Endothelial cell of umbilical vein (primary cell): ENCODE measurements at regions not wholly inside any gene's neighbourhood (a gene's known extent, or its start where the extent isn't known, plus 50 kb on each side); places are given as distances from the start of the nearest gene placed in this dataset.

ENCODE experiments used
- BruUV-seq: library from RNA; stranded (reverse); fragments of 400-500 nt; replicated peaks from 2 replicates; lab custom pipeline; 2021; lab: Mats Ljungman, UMichigan
- CTCF ChIA-PET: fragments of 300-600, 350-600 bp; sonication (Branson Sonifier 250); formaldehyde crosslinking; loops from one replicate; lab custom pipeline; 2021; ENCODE audit warnings: antibody characterized with exemption, inconsistent platforms; lab: Charles Lee
- POLR2A ChIA-PET: fragments of 300-600, 350-600 bp; sonication (Branson Sonifier 250); formaldehyde crosslinking; loops from one replicate; lab custom pipeline; 2021; ENCODE audit warnings: antibody characterized with exemption, inconsistent platforms; lab: Charles Lee
- DNase-seq: peaks from one replicate; pipeline ENCODE4 v3.0.0-alpha.2; 2011; ENCODE audit warnings: low read depth, low spot score
- FAIRE-seq: peaks from 2 replicates; lab custom pipeline; 2011; peaks lifted over from hg19 to GRCh38; lab: Jason Lieb, UNC
- H2AFZ ChIP-seq: 2 replicates; pipeline ENCODE4 v1.6.0; 2012; ENCODE audit warnings: low read depth, low read length, control low read depth, inconsistent platforms
- H3K27ac ChIP-seq: 2 replicates; pipeline ENCODE4 v1.5.1; 2011; ENCODE audit warnings: low read depth, mild to moderate bottlenecking, control low read depth, low read length, moderate library complexity; ENCODE audit not compliant: insufficient read depth
- H3K27me3 ChIP-seq, 2 experiments: 2 replicates each; pipeline versions ENCODE4 v1.6.0 to v1.6.1; 2011; ENCODE audit warnings: low read length in 2 of 2, mixed read lengths in 1 of 2; ENCODE audit not compliant: control insufficient read depth in 2 of 2, insufficient read depth in 2 of 2
- H3K36me3 ChIP-seq, 2 experiments: 2 replicates in 1 of 2; 3 replicates in 1 of 2; pipeline ENCODE4 v1.5.1; 2011; ENCODE audit warnings: low read length in 2 of 2, mild to moderate bottlenecking in 1 of 2, moderate library complexity in 1 of 2; ENCODE audit not compliant: control insufficient read depth in 2 of 2, insufficient read depth in 2 of 2; ENCODE audit errors: extremely low read depth in 1 of 2
- H3K4me1 ChIP-seq: 3 replicates; pipeline ENCODE4 v1.5.1; 2011; ENCODE audit warnings: mild to moderate bottlenecking, low read length; ENCODE audit not compliant: control insufficient read depth, insufficient read depth; ENCODE audit errors: extremely low read depth
- H3K4me2 ChIP-seq: 2 replicates; pipeline ENCODE4 v1.6.1; 2011; ENCODE audit warnings: low read length, control low read depth, mixed read lengths; ENCODE audit not compliant: insufficient read depth
- H3K4me3 ChIP-seq, 3 experiments: fragments of 200-600 bp in 1 of 3; sonication (generic), shearing (Covaris generic) in 1 of 3; replicated peaks in 1 of 3; 2 replicates each; pipeline ENCODE4 v1.5.1; 2011 to 2016; ENCODE audit warnings: control low read depth in 3 of 3, low read length in 3 of 3, mild to moderate bottlenecking in 2 of 3, inconsistent platforms in 1 of 3, low read depth in 1 of 3, moderate library complexity in 1 of 3; ENCODE audit not compliant: insufficient read depth in 1 of 3
- H3K79me2 ChIP-seq: 2 replicates; pipeline ENCODE4 v1.6.0; 2012; ENCODE audit warnings: low read length, inconsistent platforms; ENCODE audit not compliant: control insufficient read depth, insufficient read depth
- H3K9ac ChIP-seq: replicated peaks from 2 replicates; pipeline ENCODE3; 2011; ENCODE audit warnings: low read length, control low read depth; ENCODE audit not compliant: insufficient read depth; ENCODE audit errors: extremely low read depth
- H3K9me1 ChIP-seq: replicated peaks from 3 replicates; pipeline ENCODE4 v1.6.0; 2011; ENCODE audit warnings: mild to moderate bottlenecking, low read length; ENCODE audit not compliant: control insufficient read depth, insufficient read depth; ENCODE audit errors: extremely low read depth
- H3K9me3 ChIP-seq: replicated peaks from 2 replicates; pipeline ENCODE4 v1.5.1; 2012; ENCODE audit warnings: low read length, inconsistent platforms; ENCODE audit not compliant: control insufficient read depth, insufficient read depth
- H4K20me1 ChIP-seq: replicated peaks from 2 replicates; pipeline ENCODE3; 2011; ENCODE audit warnings: mild to moderate bottlenecking, low read length; ENCODE audit not compliant: control insufficient read depth, insufficient read depth; ENCODE audit errors: extremely low read depth
- EZH2 ChIP-seq: IDR thresholded peaks from 2 replicates; pipeline ENCODE4 v1.6.1; 2012; ENCODE audit warnings: borderline replicate concordance, low read depth, mild to moderate bottlenecking, moderate library complexity, low read length, inconsistent platforms; ENCODE audit not compliant: severe bottlenecking
- JUN ChIP-seq: IDR thresholded peaks from 2 replicates; pipeline ENCODE4 v1.6.1; 2011; ENCODE audit warnings: borderline replicate concordance, low read depth; ENCODE audit not compliant: insufficient read length, insufficient read depth
- MYC ChIP-seq: IDR thresholded peaks from one replicate; pipeline ENCODE4 v1.6.1; 2011; ENCODE audit warnings: mild to moderate bottlenecking, low read depth, low read length
- POLR2A ChIP-seq: IDR thresholded peaks from 2 replicates; pipeline ENCODE4 v1.6.1; 2012; ENCODE audit warnings: low read depth, mild to moderate bottlenecking, control low read depth, low read length
- POLR2AphosphoS5 ChIP-seq: IDR thresholded peaks from 2 replicates; pipeline ENCODE4 v1.6.1; 2012; ENCODE audit warnings: low read depth, mild to moderate bottlenecking, control low read depth, low read length, moderate library complexity; ENCODE audit not compliant: insufficient read depth
- dilution Hi-C: fragments of 300-500 bp; cut with MboI; formaldehyde crosslinking; loops from one replicate; pipeline ENCODE4 v1.15.0; 2019; ENCODE audit warnings: low sequenced_read_pairs; ENCODE audit not compliant: extremely low pct_ligation_motif_present
- intact Hi-C: fragments of 100-400 bp; cut with micrococcal nuclease; formaldehyde crosslinking; loops from one replicate; pipeline ENCODE4 v1.10.0; 2022

DNA sequence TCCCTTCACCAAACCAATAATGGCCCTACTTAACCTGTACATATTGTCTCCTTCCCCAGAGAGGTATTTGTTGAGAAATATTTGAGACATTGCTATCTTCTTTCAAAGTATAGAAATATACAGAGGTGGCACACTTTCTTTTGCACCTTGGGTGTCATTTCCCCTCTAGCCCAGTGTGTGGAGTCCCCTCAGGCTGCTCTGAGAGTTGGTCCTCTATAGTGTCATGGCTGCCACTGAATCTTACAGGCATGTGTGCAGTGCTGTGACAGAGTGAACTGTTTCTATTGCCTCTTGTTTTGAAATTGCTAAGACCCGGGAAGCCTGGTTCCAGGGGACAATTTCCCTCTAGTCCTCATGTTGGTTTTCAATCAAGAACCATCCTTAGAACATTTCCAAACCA lies 140.2 kb upstream of the KCNJ6 start:
- Histone ChIP-seq H3K36me3 (no peaks in the 10 kb centered on the region), H3K27me3 (no peaks in the 10 kb centered on the region), H3K4me2 (no peak overlapping the region), H2AFZ (no peak overlapping the region), H3K27ac (no peak overlapping the region), H3K4me3 (no peak overlapping the region), H3K79me2 (no peaks in the 10 kb centered on the region), H3K4me1 (no peaks in the 10 kb centered on the region), H3K9me3 (no peaks in the 10 kb centered on the region), H3K9ac (no peak overlapping the region), H3K9me1 (no peaks in the 10 kb centered on the region), H4K20me1 (no peaks in the 10 kb centered on the region)
- no peak for FAIRE-seq
- ChIA-PET POLR2A (no interaction called here), CTCF (no interaction called here)
- TF ChIP-seq POLR2AphosphoS5: no peak
- no TSS peak for BruUV-seq
- dilution Hi-C loops (no loop called here), intact Hi-C loops (no loop called here)
- no peak for DNase-seq

DNA sequence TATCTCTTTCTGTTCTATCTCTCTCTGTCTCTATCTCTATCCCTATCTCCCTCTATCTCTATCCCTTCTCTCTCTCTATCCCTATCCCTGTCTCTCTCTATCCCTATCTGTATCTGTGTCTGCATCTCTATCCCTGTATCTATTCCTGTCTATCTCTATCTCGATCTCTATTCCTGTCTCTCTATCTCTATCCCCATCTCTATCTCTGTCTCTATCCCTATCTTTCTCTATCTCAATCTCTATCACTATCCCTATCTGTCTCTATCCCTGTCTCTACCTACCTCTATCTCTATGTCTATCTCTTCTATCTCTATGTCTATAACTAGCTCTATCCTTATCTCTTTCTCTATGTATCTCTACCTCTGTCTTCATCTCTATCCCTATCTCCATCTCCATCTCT lies 141.4 kb upstream of the KCNJ6 start:
- no peak for FAIRE-seq

More for the DNA sequence above, 141.4 kb upstream of the KCNJ6 start:
- no peaks in the 10 kb centered on the region for H3K9me3 ChIP-seq
- H3K79me2 ChIP-seq: no peaks in the 10 kb centered on the region
- no peaks in the 10 kb centered on the region for H3K36me3 ChIP-seq
- TF ChIP-seq EZH2: no peak
- no peak for TF ChIP-seq MYC
- TF ChIP-seq POLR2A: no peak
- TF ChIP-seq JUN: no peak
- H2AFZ ChIP-seq: no peak overlapping the region
- no peaks in the 10 kb centered on the region for H3K4me1 ChIP-seq
- DNase-seq: no peak
- H3K27ac ChIP-seq: no peak overlapping the region
- intact Hi-C loops (no loop called here), dilution Hi-C loops (no loop called here)
- H3K9me1 ChIP-seq: no peaks in the 10 kb centered on the region
- no peaks in the 10 kb centered on the region for H3K27me3 ChIP-seq
- ChIA-PET CTCF (no interaction called here), POLR2A (no interaction called here)
- H3K4me3 ChIP-seq: no peak overlapping the region
- H3K4me2 ChIP-seq: no peak overlapping the region
- no TSS peak for BruUV-seq
- no peak overlapping the region for H3K9ac ChIP-seq
- no peaks in the 10 kb centered on the region for H4K20me1 ChIP-seq
